ENCODE measurements at regions not wholly inside any gene's neighbourhood (a gene's known extent, or its start where the extent isn't known, plus 50 kb on each side); places are given as distances from the start of the nearest gene placed in this dataset.

GRCh38 chr6:79813854-79814709, 133.3 kb downstream of the ELOVL4 start:
- TF ChIP-seq, protein P1, sequence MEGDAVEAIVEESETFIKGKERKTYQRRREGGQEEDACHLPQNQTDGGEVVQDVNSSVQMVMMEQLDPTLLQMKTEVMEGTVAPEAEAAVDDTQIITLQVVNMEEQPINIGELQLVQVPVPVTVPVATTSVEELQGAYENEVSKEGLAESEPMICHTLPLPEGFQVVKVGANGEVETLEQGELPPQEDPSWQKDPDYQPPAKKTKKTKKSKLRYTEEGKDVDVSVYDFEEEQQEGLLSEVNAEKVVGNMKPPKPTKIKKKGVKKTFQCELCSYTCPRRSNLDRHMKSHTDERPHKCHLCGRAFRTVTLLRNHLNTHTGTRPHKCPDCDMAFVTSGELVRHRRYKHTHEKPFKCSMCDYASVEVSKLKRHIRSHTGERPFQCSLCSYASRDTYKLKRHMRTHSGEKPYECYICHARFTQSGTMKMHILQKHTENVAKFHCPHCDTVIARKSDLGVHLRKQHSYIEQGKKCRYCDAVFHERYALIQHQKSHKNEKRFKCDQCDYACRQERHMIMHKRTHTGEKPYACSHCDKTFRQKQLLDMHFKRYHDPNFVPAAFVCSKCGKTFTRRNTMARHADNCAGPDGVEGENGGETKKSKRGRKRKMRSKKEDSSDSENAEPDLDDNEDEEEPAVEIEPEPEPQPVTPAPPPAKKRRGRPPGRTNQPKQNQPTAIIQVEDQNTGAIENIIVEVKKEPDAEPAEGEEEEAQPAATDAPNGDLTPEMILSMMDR (IDR thresholded peaks at IDR 0.05): peak; percentile 65
- TF ChIP-seq MYC (IDR thresholded peaks at IDR 0.05; ENCODE audit: borderline replicate concordance, low read length) (no peak), EP300 (IDR thresholded peaks at IDR 0.05) (no peak), RARB (CRISPR knock-in tag; IDR thresholded peaks at IDR 0.05) (no peak), KDM5A (IDR thresholded peaks at IDR 0.05) (no peak), USF2 (IDR thresholded peaks at IDR 0.05) (no peak), ZSCAN20 (CRISPR knock-in tag; IDR thresholded peaks at IDR 0.05) (no peak), CHD2 (IDR thresholded peaks at IDR 0.05; ENCODE audit: low read length, partially characterized antibody) (no peak), CEBPB (IDR thresholded peaks at IDR 0.05) (no peak), E2F6 (IDR thresholded peaks at IDR 0.05; ENCODE audit: borderline replicate concordance, low read depth) (no peak), HOXA7 (CRISPR knock-in tag; IDR thresholded peaks at IDR 0.05) (no peak), MAZ (IDR thresholded peaks at IDR 0.05; ENCODE audit: borderline replicate concordance, low read depth, low read length) (no peak), SREBF2 (IDR thresholded peaks at IDR 0.05) (no peak), NR3C1 (IDR thresholded peaks at IDR 0.05) (no peak)
